Ovary (tissue), 3 donors: ENCODE measurements at regions not wholly inside any gene's neighbourhood (a gene's known extent, or its start where the extent isn't known, plus 50 kb on each side); places are given as distances from the start of the nearest gene placed in this dataset.

ENCODE experiments used
- CTCF ChIP-seq, 3 donors: fragments of 450-650 bp in 2 of 3; fragments of 200-600 bp in 1 of 3; IDR thresholded peaks; one replicate each; pipeline versions ENCODE4 v1.5.1 to v1.8.0; 2016 to 2022; ENCODE audit warnings: antibody characterized with exemption in 3 of 3, mild to moderate bottlenecking in 1 of 3
- EP300 ChIP-seq: sonication (generic); formaldehyde crosslinking; IDR thresholded peaks from one replicate; pipeline ENCODE4 v1.6.1; 2017; ENCODE audit warnings: antibody characterized with exemption
- donor health status: DM: no; HTN: no; CAD: no.

- no peak for TF ChIP-seq EP300
- no peak for TF ChIP-seq CTCF (IDR thresholded peaks at IDR 0.05)
Measured at GRCh38 chr15:39501366-39502081, 79.4 kb upstream of the THBS1 start.
